ENCODE measurements at regions not wholly inside any gene's neighbourhood (a gene's known extent, or its start where the extent isn't known, plus 50 kb on each side); places are given as distances from the start of the nearest gene placed in this dataset.
"Not testable (repeated sequence)": the region's sequence is repeated elsewhere in the genome, so short reads cannot be mapped to it uniquely, and the experiment has no call there.

GRCh38 chr18:41134426-41134825, 820.6 kb upstream of the PIK3C3 start:
- DNase-seq (ENCODE audit: low spot score) = no peak

- no peak for DNase-seq (ENCODE audit: low spot score)
Observed at GRCh38 chr18:41131050-41131449, 824.0 kb upstream of the PIK3C3 start.

- no peak for DNase-seq (ENCODE audit: low spot score)
Observed at GRCh38 chr18:41128545-41128944, 826.5 kb upstream of the PIK3C3 start.

- DNase-seq (ENCODE audit: low spot score) = no peak
Observed at GRCh38 chr18:41128126-41128525, 826.9 kb upstream of the PIK3C3 start.

GRCh38 chr18:41126541-41127235, 828.3 kb upstream of the PIK3C3 start:
- DNase-seq (ENCODE audit: low spot score) = no peak

- no peak for DNase-seq (ENCODE audit: low spot score)
Observed at GRCh38 chr18:41121116-41121826, 833.8 kb upstream of the PIK3C3 start.

GRCh38 chr18:41119031-41119430, 836.0 kb upstream of the PIK3C3 start:
- DNase-seq (ENCODE audit: low spot score) = no peak

- no peak for DNase-seq (ENCODE audit: low spot score)
Observed at GRCh38 chr18:41113885-41114482, 841.0 kb upstream of the PIK3C3 start.

- DNase-seq (ENCODE audit: low spot score) = no peak
Observed at GRCh38 chr18:41099451-41099850, 855.6 kb upstream of the PIK3C3 start.

- peak; percentile 7 for DNase-seq (ENCODE audit: low spot score)
Observed at GRCh38 chr18:41096504-41096903, 858.5 kb upstream of the PIK3C3 start.

- DNase-seq (ENCODE audit: low spot score) = no peak
Observed at GRCh38 chr18:41077076-41077475, 878.0 kb upstream of the PIK3C3 start.

- DNase-seq (ENCODE audit: low spot score) = no peak
Observed at GRCh38 chr18:41075212-41075611, 879.8 kb upstream of the PIK3C3 start.

- no peak for DNase-seq (ENCODE audit: low spot score)
Observed at GRCh38 chr18:41073372-41073954, 881.6 kb upstream of the PIK3C3 start.

- DNase-seq (ENCODE audit: low spot score) = no peak
Observed at GRCh38 chr18:41072946-41073345, 882.1 kb upstream of the PIK3C3 start.

- DNase-seq (ENCODE audit: low spot score) = no peak
Observed at GRCh38 chr18:41071826-41072225, 883.2 kb upstream of the PIK3C3 start.

- DNase-seq (ENCODE audit: low spot score) = no peak
Observed at GRCh38 chr18:41069167-41069566, 885.9 kb upstream of the PIK3C3 start.

GRCh38 chr18:41064916-41065315, 890.1 kb upstream of the PIK3C3 start:
- no peak for DNase-seq (ENCODE audit: low spot score)

GRCh38 chr18:41060967-41061366, 894.1 kb upstream of the PIK3C3 start:
- DNase-seq (ENCODE audit: low spot score) = no peak

- DNase-seq (ENCODE audit: low spot score) = no peak
Observed at GRCh38 chr18:41059126-41059415, 896.0 kb upstream of the PIK3C3 start.

- no peak for DNase-seq (ENCODE audit: low spot score)
Observed at GRCh38 chr18:41058351-41059125, 896.5 kb upstream of the PIK3C3 start.

GRCh38 chr18:41052625-41053024, 902.4 kb upstream of the PIK3C3 start:
- no peak for DNase-seq (ENCODE audit: low spot score)

GRCh38 chr18:41046250-41046649, 908.8 kb upstream of the PIK3C3 start:
- DNase-seq (ENCODE audit: low spot score) = not testable (repeated sequence)

Measured in Ammon's horn (tissue), 1 donor.